Embryonic facial prominence (tissue), 1 donor: ENCODE measurements at regions not wholly inside any gene's neighbourhood (a gene's known extent, or its start where the extent isn't known, plus 50 kb on each side); places are given as distances from the start of the nearest gene placed in this dataset.

Experiments used
- DNase-seq: peaks from one replicate; pipeline ENCODE4 v3.0.0-alpha.2; 2016; ENCODE audit errors: extremely low spot score

- DNase-seq = no peak
These were observed 55.2 kb upstream of the FRMD4B start for GRCh38 chr3:69441040-69441439.

- DNase-seq = no peak
These were observed 53.9 kb upstream of the FRMD4B start for GRCh38 chr3:69439643-69440270.

- DNase-seq = no peak
These were observed 52.6 kb upstream of the FRMD4B start for GRCh38 chr3:69438476-69438875.

GRCh38 chr3:69435274-69436265 lies 49.7 kb upstream of the FRMD4B start:
- no peak for DNase-seq
